ENCODE measurements at regions not wholly inside any gene's neighbourhood (a gene's known extent, or its start where the extent isn't known, plus 50 kb on each side); places are given as distances from the start of the nearest gene placed in this dataset.

DNA sequence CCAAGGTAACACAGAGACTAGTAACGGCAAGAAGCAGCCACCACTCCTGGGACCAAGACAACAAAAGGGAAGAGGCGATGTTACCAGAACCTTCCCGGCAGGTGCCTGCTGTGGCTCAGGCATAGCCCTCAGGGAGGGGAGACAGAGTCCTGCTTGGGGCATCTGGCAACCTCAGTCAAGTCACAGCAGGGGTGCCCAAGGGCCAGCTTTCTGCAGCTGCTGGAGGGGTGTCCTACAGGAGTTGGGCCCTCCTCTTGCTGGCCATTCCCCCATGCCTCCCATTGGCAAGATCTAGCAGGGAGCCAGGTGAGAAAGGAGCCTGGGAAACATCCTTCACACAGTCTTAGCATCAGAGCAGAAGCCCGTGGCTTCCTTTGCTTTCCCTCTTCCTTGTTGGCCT, 197.3 kb upstream of the IL12A start:
- Mint-ChIP-seq H3K27ac (no peak overlapping the region), H3K4me1 (peaks cover 8% of the 10 kb centered on the region), H3K9me3 (no peaks in the 10 kb centered on the region), H3K4me3 (no peak overlapping the region), H3K36me3 (ENCODE audit: low read depth) (no peaks in the 10 kb centered on the region), H3K27me3 (peaks cover 3% of the 10 kb centered on the region)
- no peak for DNase-seq
- ATAC-seq: no peak

GRCh38 chr3:159792070-159792469, 196.6 kb upstream of the IL12A start:
- no peaks in the 10 kb centered on the region for H3K36me3 Mint-ChIP-seq (ENCODE audit: low read depth)
- peaks cover 15% of the 10 kb centered on the region for H3K4me1 Mint-ChIP-seq
- peaks cover 3% of the 10 kb centered on the region for H3K27me3 Mint-ChIP-seq
- ATAC-seq (no peak), DNase-seq (no peak)
- H3K9me3 Mint-ChIP-seq: no peaks in the 10 kb centered on the region
- no peak overlapping the region for H3K27ac Mint-ChIP-seq
- H3K4me3 Mint-ChIP-seq: no peak overlapping the region

DNA sequence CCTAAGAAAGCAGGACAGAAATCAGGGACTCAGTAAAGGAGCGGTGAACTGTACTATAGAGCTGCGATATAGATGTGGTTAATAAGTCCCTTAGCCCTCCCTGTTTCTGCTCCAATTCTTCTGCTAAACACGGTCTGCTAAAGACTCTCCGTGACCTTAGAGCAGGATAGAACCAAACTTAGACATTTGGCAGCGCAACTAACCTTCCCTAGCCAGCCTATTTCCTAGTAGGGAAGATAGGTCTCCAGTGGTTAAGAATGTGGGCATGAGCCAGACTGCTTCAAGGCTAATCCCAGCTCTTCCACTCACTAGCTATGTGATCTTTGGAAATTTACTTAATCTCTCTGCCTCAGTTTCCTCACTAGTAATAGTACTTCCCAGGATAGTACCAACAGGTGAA, 193.6 kb upstream of the IL12A start:
- no peak for DNase-seq
- Mint-ChIP-seq H3K36me3 (ENCODE audit: low read depth) (no peaks in the 10 kb centered on the region), H3K4me1 (peaks cover 21% of the 10 kb centered on the region), H3K27ac (no peak overlapping the region), H3K9me3 (no peaks in the 10 kb centered on the region), H3K4me3 (no peak overlapping the region), H3K27me3 (no peaks in the 10 kb centered on the region)
- no peak for ATAC-seq

GRCh38 chr3:159795681-159796175, 192.9 kb upstream of the IL12A start:
- DNase-seq: no peak
- Mint-ChIP-seq H3K9me3 (no peaks in the 10 kb centered on the region), H3K27ac (no peak overlapping the region), H3K27me3 (peaks cover 5% of the 10 kb centered on the region), H3K4me1 (peaks cover 21% of the 10 kb centered on the region), H3K4me3 (no peak overlapping the region), H3K36me3 (ENCODE audit: low read depth) (no peaks in the 10 kb centered on the region)
- no peak for ATAC-seq

DNA sequence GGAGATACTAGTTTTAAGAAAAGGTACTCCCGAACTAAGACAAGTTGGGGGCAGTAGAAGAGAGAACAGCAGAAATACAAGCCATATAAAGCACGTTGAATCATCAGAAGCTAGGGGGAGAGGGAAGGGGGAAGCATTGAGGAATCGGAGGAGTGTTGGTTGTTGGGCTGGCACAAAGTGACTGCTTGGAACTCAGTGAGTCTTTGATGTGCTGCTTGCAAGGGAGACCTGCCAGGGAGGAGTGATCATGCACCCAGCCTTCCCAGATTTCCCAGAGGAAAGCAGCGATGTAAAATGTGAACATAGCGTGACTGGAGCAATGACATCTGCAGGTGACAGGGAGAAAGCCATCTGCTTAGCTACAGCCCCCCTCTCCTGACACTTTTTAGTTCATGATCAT, 192.4 kb upstream of the IL12A start:
- Mint-ChIP-seq H3K27ac (peak overlapping the region; percentile 6), H3K4me3 (no peak overlapping the region), H3K36me3 (ENCODE audit: low read depth) (no peaks in the 10 kb centered on the region)

DNA sequence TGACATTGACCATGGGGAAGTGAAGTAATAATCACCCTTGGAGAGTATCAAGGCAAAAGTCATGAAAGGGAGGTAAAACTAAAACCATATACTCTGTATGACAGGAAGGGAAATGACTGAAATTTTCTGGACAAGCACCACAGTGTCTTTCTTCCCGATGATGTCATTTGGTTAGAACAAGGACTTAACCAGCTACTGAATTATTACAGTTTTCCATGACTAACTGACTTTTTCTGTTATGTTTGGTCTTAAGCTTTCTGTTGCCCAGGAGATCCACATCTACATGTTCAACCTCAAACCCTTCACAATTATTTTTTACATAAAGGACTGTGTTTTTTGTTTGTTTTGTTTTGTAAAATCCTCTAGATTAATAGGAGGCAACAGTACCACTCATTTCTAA, 191.9 kb upstream of the IL12A start:
- H3K36me3 Mint-ChIP-seq (ENCODE audit: low read depth): no peaks in the 10 kb centered on the region
- no peak overlapping the region for H3K4me3 Mint-ChIP-seq
- peak; percentile 75 for ATAC-seq
- peak overlapping the region; percentile 6 for H3K27ac Mint-ChIP-seq
- DNase-seq: no peak
- H3K27me3 Mint-ChIP-seq: peaks cover 6% of the 10 kb centered on the region
- H3K4me1 Mint-ChIP-seq: peaks cover 21% of the 10 kb centered on the region
- H3K9me3 Mint-ChIP-seq: no peaks in the 10 kb centered on the region

More for the DNA sequence above, 192.4 kb upstream of the IL12A start:
- no peak for DNase-seq
- Mint-ChIP-seq H3K27me3 (peaks cover 6% of the 10 kb centered on the region), H3K4me1 (peaks cover 21% of the 10 kb centered on the region), H3K9me3 (no peaks in the 10 kb centered on the region)
- ATAC-seq: no peak

DNA sequence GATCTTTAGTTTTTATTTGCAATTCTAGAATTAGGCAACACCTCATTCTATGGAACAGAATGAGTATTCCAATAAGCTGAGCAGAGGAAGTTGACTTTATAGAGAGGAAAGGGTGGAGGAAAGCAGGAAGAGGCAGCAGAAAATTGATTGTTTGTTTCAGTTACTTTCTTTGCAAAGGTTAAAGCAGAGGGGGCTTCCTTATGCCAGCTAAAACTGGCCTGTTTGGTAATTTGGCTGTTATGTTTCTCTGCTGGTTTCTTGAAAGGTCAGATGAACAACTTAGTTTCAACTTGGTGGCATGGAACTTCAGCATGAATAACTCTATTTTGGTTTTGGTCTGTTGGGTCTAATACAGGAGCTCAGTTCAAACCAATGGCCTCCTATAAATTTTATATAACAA, 190.9 kb upstream of the IL12A start:
- ATAC-seq (peak; percentile 62), DNase-seq (no peak)
- peaks cover 10% of the 10 kb centered on the region for H3K27me3 Mint-ChIP-seq
- peaks cover 21% of the 10 kb centered on the region for H3K4me1 Mint-ChIP-seq
- H3K27ac Mint-ChIP-seq: peak overlapping the region; percentile 33
- H3K9me3 Mint-ChIP-seq: no peaks in the 10 kb centered on the region
- H3K4me3 Mint-ChIP-seq: no peak overlapping the region
- H3K36me3 Mint-ChIP-seq (ENCODE audit: low read depth): no peaks in the 10 kb centered on the region

DNA sequence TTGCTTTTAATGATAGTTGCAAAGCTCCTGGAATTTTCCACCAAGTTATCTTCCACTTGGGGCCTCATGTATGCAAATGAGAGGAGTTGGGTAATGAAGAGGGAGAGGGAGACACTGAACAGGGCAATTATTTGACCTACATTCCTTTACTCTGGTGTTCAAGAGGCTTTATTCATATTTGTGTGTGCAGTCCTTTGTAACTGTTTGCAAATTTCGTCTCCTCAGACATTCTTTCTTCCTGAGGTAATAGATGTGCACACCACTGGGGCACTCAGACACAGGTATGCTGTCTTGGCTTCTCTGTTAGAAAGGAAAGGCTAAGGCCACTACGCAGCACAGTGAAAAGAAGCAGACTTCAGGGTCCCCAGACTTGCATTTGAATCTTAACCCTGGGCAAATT, 189.7 kb upstream of the IL12A start:
- no peaks in the 10 kb centered on the region for H3K9me3 Mint-ChIP-seq
- DNase-seq: no peak
- no peak overlapping the region for H3K4me3 Mint-ChIP-seq
- H3K36me3 Mint-ChIP-seq (ENCODE audit: low read depth): no peaks in the 10 kb centered on the region
- peaks cover 10% of the 10 kb centered on the region for H3K27me3 Mint-ChIP-seq
- H3K4me1 Mint-ChIP-seq: peaks cover 21% of the 10 kb centered on the region
- no peak for ATAC-seq
- H3K27ac Mint-ChIP-seq: no peak overlapping the region

DNA sequence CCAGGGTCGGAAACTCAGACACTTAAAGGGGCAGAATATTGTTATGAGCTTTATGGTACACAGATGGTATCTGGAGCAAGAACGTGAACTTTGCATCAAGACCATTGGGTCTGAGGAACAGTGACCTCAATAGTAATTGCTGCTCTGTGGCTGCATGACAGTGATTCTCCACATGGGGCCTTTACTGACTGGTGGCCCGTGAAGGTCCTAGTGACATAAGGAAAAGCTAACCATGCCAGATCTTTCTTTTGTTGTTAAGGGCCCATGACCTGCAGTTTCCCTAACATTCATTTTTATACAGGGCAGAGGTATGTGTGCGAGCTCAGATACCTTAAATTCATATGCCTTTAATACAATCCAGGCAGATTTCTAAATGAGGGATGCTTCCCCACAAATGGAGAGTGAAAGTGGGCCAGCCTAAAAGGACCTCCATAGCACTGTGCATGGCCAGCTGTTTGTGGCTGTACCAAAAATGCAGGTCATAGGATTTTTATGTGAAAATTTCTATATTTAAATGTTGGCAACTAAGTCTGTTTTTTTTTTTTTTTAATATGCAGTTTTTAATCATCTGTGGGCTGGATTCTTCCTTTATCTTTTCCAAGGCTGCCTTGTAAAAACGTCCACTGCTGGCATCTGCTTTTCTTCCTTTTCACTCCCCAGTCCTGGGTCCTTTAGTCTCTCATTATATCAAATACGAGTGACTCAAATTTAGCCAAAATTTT, 188.0 kb upstream of the IL12A start:
- Mint-ChIP-seq H3K36me3 (ENCODE audit: low read depth) (no peaks in the 10 kb centered on the region), H3K9me3 (no peaks in the 10 kb centered on the region), H3K27ac (no peak overlapping the region), H3K27me3 (peaks cover 10% of the 10 kb centered on the region), H3K4me1 (peaks cover 19% of the 10 kb centered on the region), H3K4me3 (no peak overlapping the region)
- no peak for DNase-seq
- no peak for ATAC-seq

- no peaks in the 10 kb centered on the region for H3K36me3 Mint-ChIP-seq (ENCODE audit: low read depth)
- no peaks in the 10 kb centered on the region for H3K9me3 Mint-ChIP-seq
- H3K27ac Mint-ChIP-seq: no peak overlapping the region
- peaks cover 4% of the 10 kb centered on the region for H3K4me1 Mint-ChIP-seq
- peaks cover 10% of the 10 kb centered on the region for H3K27me3 Mint-ChIP-seq
- no peak overlapping the region for H3K4me3 Mint-ChIP-seq
- DNase-seq (no peak), ATAC-seq (no peak)
Observed at GRCh38 chr3:159802864-159803263, 185.8 kb upstream of the IL12A start.

DNA sequence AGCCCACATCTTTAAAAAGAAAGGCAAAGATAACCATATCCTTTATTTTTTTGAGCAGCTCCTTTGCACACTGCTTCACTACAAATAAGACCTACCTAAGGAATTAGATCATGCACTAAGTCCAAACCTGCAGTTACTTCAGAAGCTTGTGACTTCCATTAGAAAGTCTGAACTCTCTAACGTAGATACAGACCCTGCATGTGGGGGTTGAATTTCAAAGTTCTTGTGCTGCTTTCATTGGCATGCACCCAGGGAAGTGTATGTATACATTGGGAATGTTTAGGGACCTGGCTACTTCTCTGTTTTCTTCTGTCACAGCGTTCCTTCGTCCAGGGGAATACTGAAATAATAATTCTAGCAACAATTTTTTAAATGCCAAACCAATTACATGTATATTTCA, 185.2 kb upstream of the IL12A start:
- Mint-ChIP-seq H3K9me3 (no peaks in the 10 kb centered on the region), H3K4me1 (peaks cover 3% of the 10 kb centered on the region), H3K27me3 (peaks cover 10% of the 10 kb centered on the region), H3K36me3 (ENCODE audit: low read depth) (no peaks in the 10 kb centered on the region), H3K27ac (no peak overlapping the region), H3K4me3 (no peak overlapping the region)
- DNase-seq: no peak
- ATAC-seq: no peak

GRCh38 chr3:159804726-159805410, 183.8 kb upstream of the IL12A start:
- H3K4me3 Mint-ChIP-seq: no peak overlapping the region
- no peaks in the 10 kb centered on the region for H3K9me3 Mint-ChIP-seq
- no peaks in the 10 kb centered on the region for H3K4me1 Mint-ChIP-seq
- no peak overlapping the region for H3K27ac Mint-ChIP-seq
- ATAC-seq (peak; percentile 75), DNase-seq (peak; percentile 32)
- H3K36me3 Mint-ChIP-seq (ENCODE audit: low read depth): no peaks in the 10 kb centered on the region
- H3K27me3 Mint-ChIP-seq: peaks cover 12% of the 10 kb centered on the region

GRCh38 chr3:159805411-159805772, 183.2 kb upstream of the IL12A start:
- Mint-ChIP-seq H3K4me1 (no peaks in the 10 kb centered on the region), H3K4me3 (no peak overlapping the region), H3K9me3 (no peaks in the 10 kb centered on the region), H3K27me3 (peaks cover 9% of the 10 kb centered on the region), H3K36me3 (ENCODE audit: low read depth) (no peaks in the 10 kb centered on the region), H3K27ac (no peak overlapping the region)
- no peak for ATAC-seq
- no peak for DNase-seq

GRCh38 chr3:159806412-159806811, 182.2 kb upstream of the IL12A start:
- Mint-ChIP-seq H3K4me1 (no peaks in the 10 kb centered on the region), H3K27ac (no peak overlapping the region), H3K4me3 (no peak overlapping the region), H3K9me3 (no peaks in the 10 kb centered on the region), H3K27me3 (peaks cover 6% of the 10 kb centered on the region), H3K36me3 (ENCODE audit: low read depth) (no peaks in the 10 kb centered on the region)
- ATAC-seq: no peak
- DNase-seq: no peak

Measured in activated naive CD8-positive, alpha-beta T cell treated with anti-CD3 and anti-CD28 coated beads, Interleukin-2, amount 50 U/mL, for 24 hours (primary cell).